ENCODE measurements at regions not wholly inside any gene's neighbourhood (a gene's known extent, or its start where the extent isn't known, plus 50 kb on each side); places are given as distances from the start of the nearest gene placed in this dataset.

- Histone ChIP-seq H3K27ac (ENCODE audit: low read length) (no peak overlapping the region), H3K9me3 (ENCODE audit: insufficient read depth, low read depth, low read length) (no peaks in the 10 kb centered on the region), H3K4me1 (ENCODE audit: insufficient read depth, low read length) (peaks cover 10% of the 10 kb centered on the region; the same call in 1 of the 2 replicates), H3K4me3 (ENCODE audit: low read length) (0 out of 2 replicates have a peak overlapping the region, but pooled peaks have one; percentile 5), H3K27me3 (ENCODE audit: insufficient read depth, low read length) (peaks cover 25% of the 10 kb centered on the region), H3K36me3 (ENCODE audit: insufficient read depth, low read depth, low read length) (no peaks in the 10 kb centered on the region), H3K9ac (ENCODE audit: low read depth, low read length) (no peak overlapping the region)
Observed at GRCh38 chr14:97217111-97217885, 420.1 kb downstream of the VRK1 start.

GRCh38 chr14:97218274-97218673, 421.1 kb downstream of the VRK1 start:
- H3K4me3 ChIP-seq (ENCODE audit: low read length) = peak overlapping the region; percentile 81
- H3K9me3 ChIP-seq (ENCODE audit: insufficient read depth, low read depth, low read length) = no peaks in the 10 kb centered on the region
- H3K27me3 ChIP-seq (ENCODE audit: insufficient read depth, low read length) = peaks cover 25% of the 10 kb centered on the region
- peaks cover 10% of the 10 kb centered on the region; the same call in 1 of the 2 replicates for H3K4me1 ChIP-seq (ENCODE audit: insufficient read depth, low read length)
- no peak overlapping the region for H3K27ac ChIP-seq (ENCODE audit: low read length)
- no peaks in the 10 kb centered on the region for H3K36me3 ChIP-seq (ENCODE audit: insufficient read depth, low read depth, low read length)
- peak overlapping the region; percentile 84; the same call in 1 of the 2 replicates for H3K9ac ChIP-seq (ENCODE audit: low read depth, low read length)

GRCh38 chr14:97218691-97219430, 421.7 kb downstream of the VRK1 start:
- peaks cover 10% of the 10 kb centered on the region; the same call in 1 of the 2 replicates for H3K4me1 ChIP-seq (ENCODE audit: insufficient read depth, low read length)
- H3K36me3 ChIP-seq (ENCODE audit: insufficient read depth, low read depth, low read length) = no peaks in the 10 kb centered on the region
- H3K27me3 ChIP-seq (ENCODE audit: insufficient read depth, low read length) = peaks cover 25% of the 10 kb centered on the region
- no peaks in the 10 kb centered on the region for H3K9me3 ChIP-seq (ENCODE audit: insufficient read depth, low read depth, low read length)
- H3K4me3 ChIP-seq (ENCODE audit: low read length) = peak overlapping the region; percentile 81
- H3K9ac ChIP-seq (ENCODE audit: low read depth, low read length) = peak overlapping the region; percentile 84
- no peak overlapping the region for H3K27ac ChIP-seq (ENCODE audit: low read length)

- no peak overlapping the region for H3K27ac ChIP-seq (ENCODE audit: low read length)
- no peaks in the 10 kb centered on the region for H3K36me3 ChIP-seq (ENCODE audit: insufficient read depth, low read depth, low read length)
- H3K9ac ChIP-seq (ENCODE audit: low read depth, low read length) = peak overlapping the region; percentile 84
- no peaks in the 10 kb centered on the region for H3K9me3 ChIP-seq (ENCODE audit: insufficient read depth, low read depth, low read length)
- peaks cover 25% of the 10 kb centered on the region for H3K27me3 ChIP-seq (ENCODE audit: insufficient read depth, low read length)
- peak overlapping the region; percentile 81 for H3K4me3 ChIP-seq (ENCODE audit: low read length)
- H3K4me1 ChIP-seq (ENCODE audit: insufficient read depth, low read length) = peaks cover 10% of the 10 kb centered on the region; the same call in 1 of the 2 replicates
Observed at GRCh38 chr14:97219431-97220017, 422.3 kb downstream of the VRK1 start.

- Histone ChIP-seq H3K4me1 (ENCODE audit: insufficient read depth, low read length) (peaks cover 6% of the 10 kb centered on the region; the same call in 1 of the 2 replicates), H3K9ac (ENCODE audit: low read depth, low read length) (no peak overlapping the region), H3K27ac (ENCODE audit: low read length) (no peak overlapping the region), H3K9me3 (ENCODE audit: insufficient read depth, low read depth, low read length) (no peaks in the 10 kb centered on the region), H3K27me3 (ENCODE audit: insufficient read depth, low read length) (peaks cover 25% of the 10 kb centered on the region), H3K4me3 (ENCODE audit: low read length) (no peak overlapping the region), H3K36me3 (ENCODE audit: insufficient read depth, low read depth, low read length) (no peaks in the 10 kb centered on the region)
Observed at GRCh38 chr14:97221572-97222285, 424.5 kb downstream of the VRK1 start.

- Histone ChIP-seq H3K36me3 (ENCODE audit: insufficient read depth, low read depth, low read length) (no peaks in the 10 kb centered on the region), H3K9ac (ENCODE audit: low read depth, low read length) (no peak overlapping the region), H3K27ac (ENCODE audit: low read length) (no peak overlapping the region)
Observed at GRCh38 chr14:97224016-97224415, 426.8 kb downstream of the VRK1 start.

GRCh38 chr14:97230051-97230450, 432.9 kb downstream of the VRK1 start:
- no peak overlapping the region for H3K4me3 ChIP-seq (ENCODE audit: low read length)
- H3K27ac ChIP-seq (ENCODE audit: low read length) = no peak overlapping the region
- H3K27me3 ChIP-seq (ENCODE audit: insufficient read depth, low read length) = no peaks in the 10 kb centered on the region; the same call in 1 of the 2 replicates
- no peaks in the 10 kb centered on the region for H3K4me1 ChIP-seq (ENCODE audit: insufficient read depth, low read length)
- H3K9me3 ChIP-seq (ENCODE audit: insufficient read depth, low read depth, low read length) = no peaks in the 10 kb centered on the region
- no peak overlapping the region for H3K9ac ChIP-seq (ENCODE audit: low read depth, low read length)
- no peaks in the 10 kb centered on the region for H3K36me3 ChIP-seq (ENCODE audit: insufficient read depth, low read depth, low read length)

More at GRCh38 chr14:97224016-97224415, 426.8 kb downstream of the VRK1 start:
- Histone ChIP-seq H3K4me1 (ENCODE audit: insufficient read depth, low read length) (no peaks in the 10 kb centered on the region), H3K4me3 (ENCODE audit: low read length) (no peak overlapping the region), H3K9me3 (ENCODE audit: insufficient read depth, low read depth, low read length) (no peaks in the 10 kb centered on the region), H3K27me3 (ENCODE audit: insufficient read depth, low read length) (peaks cover 14% of the 10 kb centered on the region)

GRCh38 chr14:97233319-97233985, 436.3 kb downstream of the VRK1 start:
- no peaks in the 10 kb centered on the region for H3K27me3 ChIP-seq (ENCODE audit: insufficient read depth, low read length)
- no peaks in the 10 kb centered on the region for H3K9me3 ChIP-seq (ENCODE audit: insufficient read depth, low read depth, low read length)
- H3K4me3 ChIP-seq (ENCODE audit: low read length) = no peak overlapping the region
- no peak overlapping the region for H3K9ac ChIP-seq (ENCODE audit: low read depth, low read length)
- H3K36me3 ChIP-seq (ENCODE audit: insufficient read depth, low read depth, low read length) = no peaks in the 10 kb centered on the region
- H3K4me1 ChIP-seq (ENCODE audit: insufficient read depth, low read length) = no peaks in the 10 kb centered on the region
- H3K27ac ChIP-seq (ENCODE audit: low read length) = no peak overlapping the region

- no peak overlapping the region for H3K9ac ChIP-seq (ENCODE audit: low read depth, low read length)
- no peaks in the 10 kb centered on the region for H3K9me3 ChIP-seq (ENCODE audit: insufficient read depth, low read depth, low read length)
- H3K4me3 ChIP-seq (ENCODE audit: low read length) = no peak overlapping the region
- no peak overlapping the region for H3K27ac ChIP-seq (ENCODE audit: low read length)
- no peaks in the 10 kb centered on the region for H3K4me1 ChIP-seq (ENCODE audit: insufficient read depth, low read length)
- no peaks in the 10 kb centered on the region for H3K27me3 ChIP-seq (ENCODE audit: insufficient read depth, low read length)
- no peaks in the 10 kb centered on the region for H3K36me3 ChIP-seq (ENCODE audit: insufficient read depth, low read depth, low read length)
Observed at GRCh38 chr14:97246648-97247047, 449.5 kb downstream of the VRK1 start.

- Histone ChIP-seq H3K27me3 (ENCODE audit: insufficient read depth, low read length) (no peaks in the 10 kb centered on the region), H3K36me3 (ENCODE audit: insufficient read depth, low read depth, low read length) (no peaks in the 10 kb centered on the region), H3K4me3 (ENCODE audit: low read length) (no peak overlapping the region), H3K4me1 (ENCODE audit: insufficient read depth, low read length) (no peaks in the 10 kb centered on the region), H3K9ac (ENCODE audit: low read depth, low read length) (no peak overlapping the region), H3K27ac (ENCODE audit: low read length) (no peak overlapping the region), H3K9me3 (ENCODE audit: insufficient read depth, low read depth, low read length) (no peaks in the 10 kb centered on the region)
Observed at GRCh38 chr14:97248973-97249372, 451.8 kb downstream of the VRK1 start.

GRCh38 chr14:97250931-97251330, 453.7 kb downstream of the VRK1 start:
- no peaks in the 10 kb centered on the region for H3K36me3 ChIP-seq (ENCODE audit: insufficient read depth, low read depth, low read length)
- H3K9me3 ChIP-seq (ENCODE audit: insufficient read depth, low read depth, low read length) = no peaks in the 10 kb centered on the region
- H3K9ac ChIP-seq (ENCODE audit: low read depth, low read length) = no peak overlapping the region
- H3K27ac ChIP-seq (ENCODE audit: low read length) = no peak overlapping the region
- no peaks in the 10 kb centered on the region for H3K4me1 ChIP-seq (ENCODE audit: insufficient read depth, low read length)
- no peaks in the 10 kb centered on the region for H3K27me3 ChIP-seq (ENCODE audit: insufficient read depth, low read length)
- no peak overlapping the region for H3K4me3 ChIP-seq (ENCODE audit: low read length)
